H1 (cell line): ENCODE measurements at regions not wholly inside any gene's neighbourhood (a gene's known extent, or its start where the extent isn't known, plus 50 kb on each side); places are given as distances from the start of the nearest gene placed in this dataset.

Experiments used
- ATF3 ChIP-seq: IDR thresholded peaks from 2 replicates; pipeline ENCODE4 v1.6.1; 2011; ENCODE audit warnings: low read depth, mild to moderate bottlenecking, low read length; ENCODE audit not compliant: insufficient read depth
- CHD2 ChIP-seq: IDR thresholded peaks from 2 replicates; pipeline ENCODE4 v1.6.1; 2012; ENCODE audit warnings: low read length, improper control_type of control experiment
- CHD7 ChIP-seq: fragments of 300-600 bp; sonication (generic); IDR thresholded peaks from 2 replicates; pipeline ENCODE4 v1.7.1; 2012; ENCODE audit warnings: low read length, moderate library complexity, mild to moderate bottlenecking, inconsistent platforms; ENCODE audit not compliant: insufficient replicate concordance
- EGR1 ChIP-seq: IDR thresholded peaks from 2 replicates; pipeline ENCODE4 v1.6.1; 2011; ENCODE audit warnings: low read depth, low read length, borderline replicate concordance
- GABPA ChIP-seq: IDR thresholded peaks from 2 replicates; pipeline ENCODE4 v1.6.1; 2011; ENCODE audit warnings: mild to moderate bottlenecking, low read length, moderate library complexity, borderline replicate concordance; ENCODE audit not compliant: insufficient read depth
- SUZ12 ChIP-seq: fragments of 200-600 bp; sonication (generic); IDR thresholded peaks from 2 replicates; pipeline ENCODE4 v1.6.1; 2012; ENCODE audit warnings: mild to moderate bottlenecking, inconsistent platforms, low read length, moderate library complexity, mixed read lengths

GRCh38 chr18:5649439-5649838 is 105.6 kb upstream of the EPB41L3 start (continued):
- TF ChIP-seq ATF3 (no peak), EGR1 (no peak), CHD2 (no peak), CHD7 (no peak), SUZ12 (no peak), GABPA (no peak)
- TF ChIP-seq, all 59 proteins: peak for 0
